ENCODE measurements at regions not wholly inside any gene's neighbourhood (a gene's known extent, or its start where the extent isn't known, plus 50 kb on each side); places are given as distances from the start of the nearest gene placed in this dataset.

GRCh38 chr6:120779441-120779840 lies 554.8 kb downstream of the TBC1D32 start:
- TF ChIP-seq, protein P1, sequence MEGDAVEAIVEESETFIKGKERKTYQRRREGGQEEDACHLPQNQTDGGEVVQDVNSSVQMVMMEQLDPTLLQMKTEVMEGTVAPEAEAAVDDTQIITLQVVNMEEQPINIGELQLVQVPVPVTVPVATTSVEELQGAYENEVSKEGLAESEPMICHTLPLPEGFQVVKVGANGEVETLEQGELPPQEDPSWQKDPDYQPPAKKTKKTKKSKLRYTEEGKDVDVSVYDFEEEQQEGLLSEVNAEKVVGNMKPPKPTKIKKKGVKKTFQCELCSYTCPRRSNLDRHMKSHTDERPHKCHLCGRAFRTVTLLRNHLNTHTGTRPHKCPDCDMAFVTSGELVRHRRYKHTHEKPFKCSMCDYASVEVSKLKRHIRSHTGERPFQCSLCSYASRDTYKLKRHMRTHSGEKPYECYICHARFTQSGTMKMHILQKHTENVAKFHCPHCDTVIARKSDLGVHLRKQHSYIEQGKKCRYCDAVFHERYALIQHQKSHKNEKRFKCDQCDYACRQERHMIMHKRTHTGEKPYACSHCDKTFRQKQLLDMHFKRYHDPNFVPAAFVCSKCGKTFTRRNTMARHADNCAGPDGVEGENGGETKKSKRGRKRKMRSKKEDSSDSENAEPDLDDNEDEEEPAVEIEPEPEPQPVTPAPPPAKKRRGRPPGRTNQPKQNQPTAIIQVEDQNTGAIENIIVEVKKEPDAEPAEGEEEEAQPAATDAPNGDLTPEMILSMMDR (optimal IDR thresholded peaks at IDR 0.05 in 1 of 3, IDR thresholded peaks at IDR 0.05 in 1 of 3, conservative IDR thresholded peaks at IDR 0.05 in 1 of 3; ENCODE audit: extremely low read depth in 1 of 3, insufficient read depth in 2 of 3, low read length in 3 of 3) = no peak
- no peak for TF ChIP-seq EZH2 (IDR thresholded peaks at IDR 0.05; ENCODE audit: low read length)

All from keratinocyte (primary cell).